GM19463 (cell line): ENCODE measurements at regions not wholly inside any gene's neighbourhood (a gene's known extent, or its start where the extent isn't known, plus 50 kb on each side); places are given as distances from the start of the nearest gene placed in this dataset.

ENCODE experiments used
- ATAC-seq: cut with Tn5 transposase; IDR thresholded peaks from one replicate; pipeline ENCODE4 v1.9.1; 2021; ENCODE audit warnings: mild to moderate bottlenecking, moderate library complexity; ENCODE audit not compliant: unreplicated experiment

DNA sequence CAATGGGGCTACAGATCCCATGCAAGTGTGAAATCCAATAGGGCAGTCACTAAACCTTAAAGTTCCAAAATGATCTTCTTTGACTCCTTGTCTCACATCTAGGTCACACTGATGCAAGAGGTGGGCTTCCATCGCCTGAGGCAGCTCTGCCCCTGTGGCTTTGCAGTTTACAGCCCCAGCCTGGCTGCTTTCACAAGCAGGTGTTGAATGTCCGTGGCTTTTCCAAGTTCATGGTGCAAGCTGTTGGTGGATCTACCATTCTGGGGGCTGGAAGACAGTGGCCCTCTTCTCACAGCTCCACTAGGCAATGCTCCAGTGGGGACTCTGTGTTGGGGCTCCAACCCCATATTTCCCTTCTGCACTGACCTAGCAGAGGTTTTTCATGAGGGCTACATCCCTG is 68.5 kb upstream of the PRR20G start:
- ATAC-seq: no peak

DNA sequence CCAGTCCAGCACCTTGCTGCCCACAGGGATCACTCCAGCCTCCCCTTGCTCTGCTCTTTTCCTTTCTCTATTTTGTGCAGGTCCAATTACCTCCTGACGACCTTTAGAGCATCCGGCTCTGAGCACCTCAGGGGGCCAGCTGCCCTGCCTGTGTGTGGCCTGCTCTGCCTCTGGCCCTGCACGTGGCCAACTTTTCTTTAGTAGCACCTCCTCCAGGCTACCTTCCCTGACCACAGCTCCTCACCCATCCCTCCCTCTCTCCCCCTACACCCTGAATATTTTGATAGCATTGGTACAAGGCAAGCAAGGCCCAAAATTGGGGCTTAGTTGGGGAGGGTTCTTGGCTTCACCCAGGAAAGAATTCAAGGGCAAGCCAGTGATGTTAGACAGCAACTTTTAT is 66.9 kb upstream of the PRR20G start:
- no peak for ATAC-seq

- no peak for ATAC-seq
These were observed 64.8 kb upstream of the PRR20G start for GRCh38 chr3:127352612-127353011.

DNA sequence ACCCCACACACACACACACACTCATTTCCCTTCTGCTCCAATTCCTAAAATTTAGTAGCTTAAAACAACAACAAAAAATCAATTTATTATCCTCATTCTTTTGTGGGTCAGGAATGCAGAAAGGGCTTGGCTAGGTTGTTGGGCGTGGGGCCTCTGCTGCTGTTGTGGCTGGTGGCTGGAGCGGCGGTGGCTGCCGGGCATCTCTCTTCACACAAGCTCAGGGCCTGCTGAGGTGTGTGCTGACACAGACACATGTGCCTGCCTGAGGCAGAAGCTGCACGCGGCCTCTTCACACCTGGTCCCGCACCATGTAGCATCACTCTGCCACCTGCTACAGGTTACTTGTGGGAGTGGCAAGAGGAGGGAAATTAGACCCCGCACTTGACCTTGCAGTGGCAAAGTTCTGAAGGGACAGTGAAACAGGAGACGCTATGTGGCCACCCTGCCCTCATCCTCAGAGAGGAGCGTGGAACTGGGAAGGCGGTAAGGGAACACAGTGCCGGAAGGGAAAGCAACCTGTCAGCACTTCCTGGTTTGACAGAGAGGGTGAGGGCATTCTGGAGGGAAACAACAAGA is 64.0 kb upstream of the PRR20G start:
- no peak for ATAC-seq

GRCh38 chr3:127351321-127351720 is 63.5 kb upstream of the PRR20G start:
- ATAC-seq: no peak

GRCh38 chr3:127350172-127351050 is 62.6 kb upstream of the PRR20G start:
- no peak for ATAC-seq

DNA sequence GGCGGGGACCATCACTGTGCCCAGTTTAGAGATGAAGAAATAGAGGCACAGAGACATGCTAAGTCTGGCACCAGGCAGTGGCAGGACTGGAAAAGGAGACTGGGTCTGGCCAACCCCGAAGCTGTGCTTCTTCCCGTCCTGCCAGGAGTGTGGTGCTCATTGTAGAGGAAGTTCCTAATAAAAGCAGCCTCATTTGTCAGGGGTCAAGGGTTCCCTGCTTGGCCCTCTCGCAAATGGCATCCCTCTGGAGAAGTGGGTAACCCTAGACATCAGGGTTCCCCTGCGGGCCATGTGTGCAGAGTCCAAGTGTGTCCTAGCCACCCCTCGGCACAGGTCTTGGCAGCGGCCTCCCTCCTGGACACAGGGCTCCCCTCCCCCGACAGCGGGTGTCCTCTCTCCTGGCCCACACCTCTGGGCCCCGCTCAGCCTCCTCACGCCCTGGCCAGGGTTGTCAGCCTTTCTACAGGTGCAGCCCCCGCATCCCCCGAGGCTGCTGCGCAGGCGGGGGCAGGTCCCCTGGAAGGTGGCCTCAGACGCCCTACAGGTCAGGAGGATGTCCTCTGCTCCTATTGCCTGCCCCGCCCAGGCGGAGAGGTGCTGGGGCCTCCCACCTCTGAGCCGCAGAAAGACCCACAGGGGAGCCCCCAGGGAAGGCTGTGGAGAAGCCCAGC is 61.8 kb upstream of the PRR20G start:
- ATAC-seq: no peak

GRCh38 chr3:127342735-127343134 is 54.9 kb upstream of the PRR20G start:
- ATAC-seq: no peak

DNA sequence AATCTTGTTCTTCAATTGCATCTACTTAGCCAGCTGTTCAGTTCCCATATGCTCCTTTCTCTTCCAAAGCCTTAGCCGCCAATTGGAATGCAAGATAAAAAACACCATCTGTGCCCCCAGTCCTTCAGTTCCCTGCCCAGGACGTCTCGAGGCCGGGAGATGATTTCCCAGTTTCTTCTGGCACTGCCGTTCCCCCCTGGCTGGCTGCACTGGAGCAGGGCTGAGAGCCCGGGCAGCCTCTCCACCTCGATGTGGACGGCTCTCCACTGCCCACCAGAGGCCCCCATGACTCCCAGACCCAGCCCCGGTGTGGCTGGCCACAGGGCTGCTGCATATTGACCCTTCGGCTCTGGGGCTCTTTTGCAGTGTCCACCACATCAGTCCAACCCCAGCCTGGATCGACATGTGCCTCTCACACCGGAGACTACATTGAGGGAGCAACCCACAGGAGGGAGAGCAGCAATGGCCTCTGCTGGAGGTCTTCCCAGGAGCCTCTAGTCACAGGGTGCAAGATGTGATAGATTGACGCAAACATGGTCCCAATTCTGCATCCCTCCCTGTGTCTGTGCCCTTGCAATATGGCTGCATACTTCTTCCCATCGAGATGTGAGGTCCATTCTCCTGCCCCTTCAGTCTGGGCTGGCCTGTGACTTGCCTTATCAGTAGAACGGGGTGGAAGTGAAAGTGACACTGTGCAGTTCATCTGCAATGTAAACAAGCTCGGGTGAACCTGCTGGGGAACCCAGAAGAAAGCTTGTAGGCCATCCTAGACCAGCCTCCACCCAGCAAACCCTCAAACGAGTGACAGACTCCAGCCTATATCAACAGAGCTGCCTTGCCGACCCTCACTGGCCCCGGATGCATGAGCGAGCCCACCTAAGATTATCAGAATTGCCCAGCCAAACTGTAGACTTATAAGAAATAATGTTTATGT is 52.3 kb upstream of the PRR20G start:
- ATAC-seq: no peak

DNA sequence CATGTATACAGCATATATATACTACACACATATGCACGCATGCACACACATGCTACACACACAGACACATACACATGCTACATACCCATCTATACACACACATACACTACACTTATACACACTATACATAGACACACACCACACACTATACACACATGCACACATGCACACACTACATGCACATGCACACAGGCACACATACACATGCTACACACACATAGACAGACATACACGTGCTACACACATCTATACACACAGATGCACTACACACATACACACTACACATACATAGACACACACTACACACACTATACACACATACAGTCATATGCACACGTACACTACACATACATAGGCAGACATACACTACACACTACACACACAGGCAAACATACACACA is 51.2 kb upstream of the PRR20G start:
- ATAC-seq: no peak

DNA sequence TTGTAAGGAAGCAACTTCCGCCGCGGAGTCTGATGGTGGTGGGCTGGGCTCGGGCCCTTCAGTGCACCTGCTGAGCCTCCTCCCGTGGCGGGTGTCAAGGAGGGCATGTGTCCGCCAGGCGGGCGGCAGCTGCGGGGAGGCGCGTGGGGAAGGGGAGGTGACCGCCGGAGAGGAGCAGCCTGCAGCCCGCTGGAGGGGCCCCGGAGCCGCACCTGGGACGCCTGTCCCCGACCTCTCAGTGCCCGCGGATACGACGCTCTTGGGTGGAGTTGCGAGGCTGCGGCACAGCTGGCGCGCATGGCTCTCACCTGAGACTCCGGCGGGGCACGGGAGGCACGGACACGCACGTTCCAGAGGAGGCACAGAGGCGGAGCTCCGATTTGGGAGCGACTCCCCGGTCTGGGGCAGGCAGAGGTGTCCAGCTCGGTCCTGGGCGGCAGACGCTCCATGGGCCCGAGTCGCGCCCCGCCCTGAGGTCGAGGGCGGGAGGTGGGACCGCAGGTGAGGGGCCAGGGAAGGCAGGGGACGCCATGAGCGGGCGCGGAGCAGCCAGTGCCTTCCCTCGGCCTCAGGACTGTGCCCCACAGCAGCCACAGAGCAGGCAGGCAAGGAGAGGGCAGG is 50.2 kb upstream of the PRR20G start:
- ATAC-seq: no peak
